ENCODE measurements at regions not wholly inside any gene's neighbourhood (a gene's known extent, or its start where the extent isn't known, plus 50 kb on each side); places are given as distances from the start of the nearest gene placed in this dataset.

- DNase-seq (ENCODE audit: low spot score) = no peak
Measured at GRCh38 chr2:5409898-5410381, 282.2 kb upstream of the SOX11 start.

GRCh38 chr2:5410991-5411700, 281.0 kb upstream of the SOX11 start:
- DNase-seq (ENCODE audit: low spot score) = no peak

- no peak for DNase-seq (ENCODE audit: low spot score)
Measured at GRCh38 chr2:5412001-5412400, 280.2 kb upstream of the SOX11 start.

- DNase-seq (ENCODE audit: low spot score) = no peak
Measured at GRCh38 chr2:5433855-5434254, 258.3 kb upstream of the SOX11 start.

- DNase-seq (ENCODE audit: low spot score) = no peak
Measured at GRCh38 chr2:5437375-5437774, 254.8 kb upstream of the SOX11 start.

GRCh38 chr2:5440174-5440573, 252.0 kb upstream of the SOX11 start:
- no peak for DNase-seq (ENCODE audit: low spot score)

GRCh38 chr2:5442736-5443135, 249.4 kb upstream of the SOX11 start:
- no peak for DNase-seq (ENCODE audit: low spot score)

GRCh38 chr2:5444168-5444567, 248.0 kb upstream of the SOX11 start:
- DNase-seq (ENCODE audit: low spot score) = no peak

GRCh38 chr2:5444854-5445253, 247.3 kb upstream of the SOX11 start:
- DNase-seq (ENCODE audit: low spot score) = no peak

GRCh38 chr2:5449867-5450266, 242.3 kb upstream of the SOX11 start:
- no peak for DNase-seq (ENCODE audit: low spot score)

- no peak for DNase-seq (ENCODE audit: low spot score)
Measured at GRCh38 chr2:5453220-5454050, 238.7 kb upstream of the SOX11 start.

- DNase-seq (ENCODE audit: low spot score) = no peak
Measured at GRCh38 chr2:5454051-5454390, 238.2 kb upstream of the SOX11 start.

- DNase-seq (ENCODE audit: low spot score) = no peak
Measured at GRCh38 chr2:5459041-5459440, 233.1 kb upstream of the SOX11 start.

- no peak for DNase-seq (ENCODE audit: low spot score)
Measured at GRCh38 chr2:5464657-5465056, 227.5 kb upstream of the SOX11 start.

- no peak for DNase-seq (ENCODE audit: low spot score)
Measured at GRCh38 chr2:5465859-5466258, 226.3 kb upstream of the SOX11 start.

GRCh38 chr2:5467178-5467905, 224.8 kb upstream of the SOX11 start:
- no peak for DNase-seq (ENCODE audit: low spot score)

GRCh38 chr2:5472673-5473072, 219.5 kb upstream of the SOX11 start:
- DNase-seq (ENCODE audit: low spot score) = no peak

- DNase-seq (ENCODE audit: low spot score) = no peak
Measured at GRCh38 chr2:5473635-5474034, 218.5 kb upstream of the SOX11 start.

- no peak for DNase-seq (ENCODE audit: low spot score)
Measured at GRCh38 chr2:5474716-5475115, 217.5 kb upstream of the SOX11 start.

- no peak for DNase-seq (ENCODE audit: low spot score)
Measured at GRCh38 chr2:5479265-5479928, 212.8 kb upstream of the SOX11 start.

GRCh38 chr2:5482929-5483331, 209.3 kb upstream of the SOX11 start:
- no peak for DNase-seq (ENCODE audit: low spot score)

- DNase-seq (ENCODE audit: low spot score) = no peak
Measured at GRCh38 chr2:5484868-5485267, 207.3 kb upstream of the SOX11 start.
